Neural cell (in vitro differentiated cells): ENCODE measurements at regions not wholly inside any gene's neighbourhood (a gene's known extent, or its start where the extent isn't known, plus 50 kb on each side); places are given as distances from the start of the nearest gene placed in this dataset.

Experiments used
- EP300 ChIP-seq: fragments of 450-650 bp; conservative IDR thresholded peaks from 2 replicates; pipeline ENCODE4 v1.6.1; 2014; ENCODE audit warnings: antibody characterized with exemption, mild to moderate bottlenecking, moderate library complexity; ENCODE audit not compliant: poor library complexity, severe bottlenecking
- EZH2 ChIP-seq: fragments of 200-600, 300-800 bp; shearing (Covaris generic), sonication (generic); IDR thresholded peaks from 2 replicates; pipeline ENCODE4 v1.6.1; 2014; ENCODE audit warnings: antibody characterized with exemption, low read length, borderline replicate concordance, mild to moderate bottlenecking; ENCODE audit not compliant: insufficient read depth, poor library complexity, severe bottlenecking
- MXI1 ChIP-seq: fragments of 450-650 bp; conservative IDR thresholded peaks from 2 replicates; pipeline ENCODE4 v1.6.1; 2014; ENCODE audit warnings: antibody characterized with exemption, mild to moderate bottlenecking; ENCODE audit not compliant: poor library complexity, severe bottlenecking
- POLR2AphosphoS5 ChIP-seq: IDR thresholded peaks from 2 replicates; pipeline ENCODE4 v1.6.1; 2012
- RAD21 ChIP-seq: fragments of 450-650 bp; conservative IDR thresholded peaks from 2 replicates; pipeline ENCODE4 v1.6.1; 2014; ENCODE audit warnings: antibody characterized with exemption, mild to moderate bottlenecking, moderate library complexity
- SMC3 ChIP-seq: fragments of 450-650 bp; conservative IDR thresholded peaks from 2 replicates; pipeline ENCODE4 v1.6.1; 2014; ENCODE audit warnings: antibody characterized with exemption, mild to moderate bottlenecking, moderate library complexity; ENCODE audit not compliant: poor library complexity
- TAF1 ChIP-seq: IDR thresholded peaks from 2 replicates; pipeline ENCODE4 v1.6.1; 2012; ENCODE audit warnings: low read depth
- TF ChIP-seq, protein P1 (sequence below): fragments of 450-650 bp; IDR thresholded peaks from 2 replicates; pipeline ENCODE4 v1.5.1; 2014; ENCODE audit warnings: antibody characterized with exemption, mild to moderate bottlenecking, moderate library complexity; ENCODE audit not compliant: poor library complexity, severe bottlenecking
- TF ChIP-seq, protein P2 (sequence below): IDR thresholded peaks from 2 replicates; pipeline ENCODE4 v1.6.1; 2012; ENCODE audit warnings: borderline replicate concordance

DNA sequence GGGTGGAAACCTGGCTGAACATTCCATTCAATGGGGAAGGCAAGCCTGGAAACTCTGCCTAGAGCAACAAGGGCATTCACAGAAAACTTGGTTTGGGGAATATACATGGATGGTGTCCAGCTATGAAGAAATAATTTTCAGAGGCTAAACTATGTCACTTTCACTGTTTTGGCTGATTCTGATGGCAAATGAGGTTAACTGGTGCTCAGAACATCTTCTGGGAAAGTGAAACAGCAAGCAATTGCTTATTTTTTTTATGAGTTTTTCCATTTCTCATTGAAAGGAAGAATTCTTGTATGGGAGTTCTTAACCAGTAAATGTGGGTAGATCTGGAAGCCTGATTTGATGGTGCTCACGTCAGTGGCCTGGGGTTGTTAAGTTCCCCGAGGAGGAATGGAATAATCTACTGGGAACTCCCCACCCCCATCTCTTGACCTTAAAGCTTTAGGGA is 132.8 kb upstream of the BTG1 start:
- TF ChIP-seq SMC3 (no peak), TAF1 (no peak), EZH2 (no peak), EP300 (no peak), MXI1 (no peak), POLR2AphosphoS5 (no peak), RAD21 (no peak)
- TF ChIP-seq, protein P1, sequence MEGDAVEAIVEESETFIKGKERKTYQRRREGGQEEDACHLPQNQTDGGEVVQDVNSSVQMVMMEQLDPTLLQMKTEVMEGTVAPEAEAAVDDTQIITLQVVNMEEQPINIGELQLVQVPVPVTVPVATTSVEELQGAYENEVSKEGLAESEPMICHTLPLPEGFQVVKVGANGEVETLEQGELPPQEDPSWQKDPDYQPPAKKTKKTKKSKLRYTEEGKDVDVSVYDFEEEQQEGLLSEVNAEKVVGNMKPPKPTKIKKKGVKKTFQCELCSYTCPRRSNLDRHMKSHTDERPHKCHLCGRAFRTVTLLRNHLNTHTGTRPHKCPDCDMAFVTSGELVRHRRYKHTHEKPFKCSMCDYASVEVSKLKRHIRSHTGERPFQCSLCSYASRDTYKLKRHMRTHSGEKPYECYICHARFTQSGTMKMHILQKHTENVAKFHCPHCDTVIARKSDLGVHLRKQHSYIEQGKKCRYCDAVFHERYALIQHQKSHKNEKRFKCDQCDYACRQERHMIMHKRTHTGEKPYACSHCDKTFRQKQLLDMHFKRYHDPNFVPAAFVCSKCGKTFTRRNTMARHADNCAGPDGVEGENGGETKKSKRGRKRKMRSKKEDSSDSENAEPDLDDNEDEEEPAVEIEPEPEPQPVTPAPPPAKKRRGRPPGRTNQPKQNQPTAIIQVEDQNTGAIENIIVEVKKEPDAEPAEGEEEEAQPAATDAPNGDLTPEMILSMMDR = no peak
- TF ChIP-seq, protein P2, sequence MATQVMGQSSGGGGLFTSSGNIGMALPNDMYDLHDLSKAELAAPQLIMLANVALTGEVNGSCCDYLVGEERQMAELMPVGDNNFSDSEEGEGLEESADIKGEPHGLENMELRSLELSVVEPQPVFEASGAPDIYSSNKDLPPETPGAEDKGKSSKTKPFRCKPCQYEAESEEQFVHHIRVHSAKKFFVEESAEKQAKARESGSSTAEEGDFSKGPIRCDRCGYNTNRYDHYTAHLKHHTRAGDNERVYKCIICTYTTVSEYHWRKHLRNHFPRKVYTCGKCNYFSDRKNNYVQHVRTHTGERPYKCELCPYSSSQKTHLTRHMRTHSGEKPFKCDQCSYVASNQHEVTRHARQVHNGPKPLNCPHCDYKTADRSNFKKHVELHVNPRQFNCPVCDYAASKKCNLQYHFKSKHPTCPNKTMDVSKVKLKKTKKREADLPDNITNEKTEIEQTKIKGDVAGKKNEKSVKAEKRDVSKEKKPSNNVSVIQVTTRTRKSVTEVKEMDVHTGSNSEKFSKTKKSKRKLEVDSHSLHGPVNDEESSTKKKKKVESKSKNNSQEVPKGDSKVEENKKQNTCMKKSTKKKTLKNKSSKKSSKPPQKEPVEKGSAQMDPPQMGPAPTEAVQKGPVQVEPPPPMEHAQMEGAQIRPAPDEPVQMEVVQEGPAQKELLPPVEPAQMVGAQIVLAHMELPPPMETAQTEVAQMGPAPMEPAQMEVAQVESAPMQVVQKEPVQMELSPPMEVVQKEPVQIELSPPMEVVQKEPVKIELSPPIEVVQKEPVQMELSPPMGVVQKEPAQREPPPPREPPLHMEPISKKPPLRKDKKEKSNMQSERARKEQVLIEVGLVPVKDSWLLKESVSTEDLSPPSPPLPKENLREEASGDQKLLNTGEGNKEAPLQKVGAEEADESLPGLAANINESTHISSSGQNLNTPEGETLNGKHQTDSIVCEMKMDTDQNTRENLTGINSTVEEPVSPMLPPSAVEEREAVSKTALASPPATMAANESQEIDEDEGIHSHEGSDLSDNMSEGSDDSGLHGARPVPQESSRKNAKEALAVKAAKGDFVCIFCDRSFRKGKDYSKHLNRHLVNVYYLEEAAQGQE = no peak
